Mesothelial cell of epicardium (in vitro differentiated cells): ENCODE measurements at regions not wholly inside any gene's neighbourhood (a gene's known extent, or its start where the extent isn't known, plus 50 kb on each side); places are given as distances from the start of the nearest gene placed in this dataset.
"Not testable (repeated sequence)": the region's sequence is repeated elsewhere in the genome, so short reads cannot be mapped to it uniquely, and the experiment has no call there.

Experiments used
- DNase-seq, 2 experiments: peaks; one replicate each; pipeline ENCODE4 v3.0.0; 2021; ENCODE audit warnings: low spot score in 2 of 2; ENCODE audit not compliant: unreplicated experiment in 2 of 2
- H3K27ac Mint-ChIP-seq: 2 replicates; pipeline ENCODE4 v1.8.0; 2021; ENCODE audit warnings: mixed read lengths
- H3K27me3 Mint-ChIP-seq: 2 replicates; pipeline ENCODE4 v1.8.0; 2021; ENCODE audit warnings: low read depth, mixed read lengths
- H3K36me3 Mint-ChIP-seq: 2 replicates; pipeline ENCODE4 v1.8.0; 2021; ENCODE audit warnings: mixed read lengths
- H3K4me1 Mint-ChIP-seq: 2 replicates; pipeline ENCODE4 v1.8.0; 2021; ENCODE audit warnings: mixed read lengths
- H3K4me3 Mint-ChIP-seq: 2 replicates; pipeline ENCODE4 v1.8.0; 2021; ENCODE audit warnings: mild to moderate bottlenecking, moderate library complexity, mixed read lengths
- H3K9me3 Mint-ChIP-seq: 2 replicates; pipeline ENCODE4 v1.8.0; 2021; ENCODE audit warnings: mixed read lengths

DNA sequence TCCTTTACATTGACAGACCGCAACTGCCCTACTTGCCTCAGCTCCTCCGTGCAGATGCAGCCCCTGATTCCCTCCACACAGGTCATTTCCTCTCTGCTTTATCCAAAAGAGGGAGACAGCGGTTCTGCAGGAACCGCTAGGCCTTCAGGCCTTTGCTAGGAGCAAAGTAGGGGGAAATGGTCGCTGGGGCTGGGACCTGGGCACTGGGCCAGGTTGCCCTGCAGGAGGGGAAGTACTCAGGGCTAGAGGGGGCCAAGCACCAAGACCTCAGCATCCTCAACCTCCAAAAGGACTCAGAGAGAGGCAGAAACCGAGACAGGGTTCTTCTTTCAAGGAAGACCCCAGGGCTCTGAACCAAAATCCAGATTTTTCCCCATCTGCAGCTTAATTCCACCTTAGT lies 160.4 kb upstream of the NOTCH2NLA start:
- H3K4me3 Mint-ChIP-seq, H3K36me3 Mint-ChIP-seq, DNase-seq, H3K4me1 Mint-ChIP-seq, H3K27ac Mint-ChIP-seq, H3K27me3 Mint-ChIP-seq, H3K9me3 Mint-ChIP-seq: not testable (repeated sequence)

DNA sequence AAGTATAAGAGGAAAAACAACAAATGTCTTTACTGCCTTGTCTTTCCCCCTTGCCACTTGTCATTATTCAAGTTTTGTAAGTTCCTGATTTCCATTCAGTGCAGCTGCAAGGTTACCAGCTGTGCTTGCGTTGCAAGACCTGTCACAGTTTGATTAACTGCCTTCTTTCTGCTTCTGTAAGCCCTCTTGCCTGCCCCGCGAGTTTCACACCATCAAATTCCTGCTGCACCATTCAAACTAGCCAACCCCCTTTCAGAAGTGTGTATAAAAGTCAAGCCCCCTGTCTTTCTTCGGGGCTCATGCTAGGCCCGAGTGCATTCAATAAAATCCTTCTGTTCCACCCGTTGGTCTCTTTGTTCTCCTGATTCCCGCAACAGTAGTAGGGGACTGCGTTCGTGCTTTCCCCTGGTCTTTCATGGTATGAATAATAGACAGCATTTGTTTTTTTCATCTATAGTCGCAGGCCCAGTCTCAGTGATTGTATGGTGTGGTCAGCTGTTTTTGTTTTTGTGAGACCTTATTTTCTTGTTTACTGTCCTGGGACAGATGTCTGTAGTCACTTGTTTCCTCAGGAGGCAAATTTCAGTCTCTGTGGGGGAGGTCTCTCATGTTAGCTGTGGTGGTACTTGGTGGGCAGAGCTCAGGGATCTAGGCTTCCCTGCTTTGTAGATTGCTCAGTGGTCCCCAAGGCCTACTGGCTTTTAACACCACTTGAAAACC lies 159.1 kb upstream of the NOTCH2NLA start:
- peak overlapping the region; percentile 100 for H3K27ac Mint-ChIP-seq
- DNase-seq, H3K9me3 Mint-ChIP-seq, H3K4me1 Mint-ChIP-seq, H3K27me3 Mint-ChIP-seq, H3K36me3 Mint-ChIP-seq: not testable (repeated sequence)
- peak overlapping the region; percentile 93 for H3K4me3 Mint-ChIP-seq

DNA sequence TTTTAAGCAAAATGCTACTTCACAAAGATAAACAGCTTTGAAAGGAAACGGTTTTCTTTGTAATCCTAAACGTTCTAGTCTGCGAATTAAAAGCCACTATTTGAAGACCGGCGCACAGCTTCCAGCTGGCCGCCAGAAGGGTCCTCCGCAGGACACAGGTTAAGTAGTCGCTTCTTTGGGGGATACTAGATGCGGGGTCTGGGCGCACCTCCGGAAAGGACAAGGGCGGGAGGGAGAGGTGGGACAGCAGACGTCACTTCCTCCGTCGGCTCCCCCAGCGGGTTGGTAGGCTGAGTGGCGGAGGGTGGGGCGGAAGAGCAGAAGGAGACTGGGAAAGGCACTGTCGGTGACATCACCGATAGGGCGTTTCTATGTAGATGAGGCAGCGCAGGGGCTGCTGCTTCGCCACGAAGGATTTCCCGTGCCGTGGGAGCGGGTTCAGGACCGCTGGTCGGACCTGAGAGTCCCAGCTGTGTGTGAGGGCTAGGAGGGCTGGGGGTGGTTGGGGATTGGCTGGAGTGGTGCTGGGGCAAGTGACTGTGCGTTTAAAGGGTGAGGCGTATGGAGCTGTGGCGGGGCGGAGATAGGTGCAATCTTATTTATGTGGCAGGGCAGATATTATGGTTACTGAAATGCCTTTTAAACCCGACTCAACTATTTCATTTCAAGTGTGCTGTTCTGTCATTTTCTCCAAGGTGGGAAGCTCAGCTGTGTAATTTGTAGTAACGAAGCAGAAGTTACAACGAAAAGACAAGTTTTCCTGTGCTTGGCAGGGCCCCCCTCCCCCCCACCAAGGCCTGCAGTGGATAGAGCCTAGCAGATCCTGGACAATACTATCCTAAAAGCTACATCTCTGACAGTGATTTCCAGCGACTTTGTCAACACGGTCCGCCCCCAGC lies 158.3 kb upstream of the NOTCH2NLA start:
- H3K27me3 Mint-ChIP-seq, H3K4me1 Mint-ChIP-seq, H3K36me3 Mint-ChIP-seq, H3K9me3 Mint-ChIP-seq: not testable (repeated sequence)
- H3K4me3 Mint-ChIP-seq, result peak overlapping the region; percentile 93
- peak; percentile 37 to 65 for DNase-seq
- H3K27ac Mint-ChIP-seq, result peak overlapping the region; percentile 100

DNA sequence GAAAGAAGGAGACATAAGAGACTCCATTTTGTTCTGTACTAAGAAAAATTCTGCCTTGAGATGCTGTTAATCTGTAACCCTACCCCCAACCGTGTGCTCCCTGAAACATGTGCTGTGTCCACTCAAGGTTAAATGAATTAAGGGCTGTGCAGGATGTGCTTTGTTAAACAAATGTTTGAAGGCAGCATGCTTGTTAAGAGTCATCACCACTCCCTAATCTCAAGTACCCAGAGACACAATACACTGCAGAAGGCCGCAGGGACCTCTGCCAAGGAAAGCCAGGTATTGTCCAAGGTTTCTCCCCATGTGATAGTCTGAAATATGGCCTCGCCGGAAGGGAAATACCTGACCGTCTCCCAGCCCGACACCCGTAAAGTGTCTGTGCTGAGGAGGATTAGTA lies 152.4 kb upstream of the NOTCH2NLA start:
- DNase-seq, H3K36me3 Mint-ChIP-seq, H3K27me3 Mint-ChIP-seq, H3K9me3 Mint-ChIP-seq: not testable (repeated sequence)
- Mint-ChIP-seq H3K4me3 (peak overlapping the region; percentile 13), H3K4me1 (peaks cover 13% of the 10 kb centered on the region), H3K27ac (peak overlapping the region; percentile 79)

DNA sequence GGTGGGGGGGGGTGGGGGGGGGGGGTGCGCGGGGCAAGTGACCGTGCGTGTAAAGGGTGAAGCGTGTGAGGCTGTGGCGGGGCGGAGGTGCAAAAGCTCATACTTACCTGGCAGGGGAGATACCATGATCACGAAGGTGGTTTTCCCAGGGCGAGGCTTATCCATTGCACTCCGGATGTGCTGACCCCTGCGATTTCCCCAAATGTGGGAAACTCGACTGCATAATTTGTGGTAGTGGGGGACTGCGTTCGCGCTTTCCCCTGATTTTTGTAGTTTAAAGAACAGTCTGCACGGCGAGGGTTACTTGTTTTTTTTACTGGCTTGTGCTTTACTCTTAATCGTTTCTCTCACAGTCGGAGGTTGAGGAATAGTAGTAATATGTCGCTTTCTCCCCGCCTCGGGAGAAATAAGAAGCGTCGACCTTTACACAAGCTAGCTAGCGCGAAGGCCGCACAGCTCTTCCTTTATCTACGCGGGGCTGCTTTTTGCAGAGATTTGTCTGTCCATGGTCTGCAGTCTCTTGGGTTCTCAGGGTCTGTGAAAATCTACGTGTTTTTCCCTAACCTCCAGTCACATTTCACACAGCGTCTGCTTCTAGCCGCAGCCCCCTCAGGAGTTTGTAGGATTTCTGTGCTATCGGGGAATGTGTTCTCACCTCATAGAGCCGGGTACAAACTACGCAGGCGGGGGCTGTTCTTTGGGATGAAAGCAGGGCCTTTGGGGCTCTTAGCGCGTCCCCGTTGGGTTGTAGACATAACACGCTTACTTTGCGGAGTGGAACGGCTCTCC lies 148.1 kb upstream of the NOTCH2NLA start:
- H3K27ac Mint-ChIP-seq, result peak overlapping the region; percentile 99
- H3K9me3 Mint-ChIP-seq, H3K36me3 Mint-ChIP-seq, H3K27me3 Mint-ChIP-seq: not testable (repeated sequence)
- H3K4me1 Mint-ChIP-seq, result peaks cover 17% of the 10 kb centered on the region
- DNase-seq, result peak; percentile 39 to 73
- peak overlapping the region; percentile 72 for H3K4me3 Mint-ChIP-seq

DNA sequence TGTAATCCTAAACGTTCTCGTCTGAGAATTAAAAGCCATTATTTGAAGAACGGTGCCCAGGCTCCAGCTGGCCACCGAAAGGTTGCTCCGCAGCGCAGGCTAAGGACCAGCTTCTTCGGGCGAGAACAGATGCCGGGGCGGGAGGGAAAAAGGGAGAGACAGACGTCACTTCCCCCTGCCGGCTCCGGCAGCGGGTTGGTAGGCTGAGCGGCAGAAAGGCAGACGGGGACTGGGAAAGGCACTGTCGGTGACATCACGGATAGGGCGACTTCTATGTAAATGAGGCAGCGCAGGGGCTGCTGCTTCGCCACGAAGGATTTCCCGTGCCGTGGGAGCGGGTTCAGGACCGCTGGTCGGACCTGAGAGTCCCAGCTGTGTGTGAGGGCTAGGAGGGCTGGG lies 147.5 kb upstream of the NOTCH2NLA start:
- Mint-ChIP-seq H3K27ac (peak overlapping the region; percentile 99), H3K4me1 (peaks cover 13% of the 10 kb centered on the region), H3K4me3 (peak overlapping the region; percentile 72)
- peak; percentile 51 to 83 for DNase-seq
- not testable (repeated sequence) for H3K9me3 Mint-ChIP-seq, H3K27me3 Mint-ChIP-seq, H3K36me3 Mint-ChIP-seq

DNA sequence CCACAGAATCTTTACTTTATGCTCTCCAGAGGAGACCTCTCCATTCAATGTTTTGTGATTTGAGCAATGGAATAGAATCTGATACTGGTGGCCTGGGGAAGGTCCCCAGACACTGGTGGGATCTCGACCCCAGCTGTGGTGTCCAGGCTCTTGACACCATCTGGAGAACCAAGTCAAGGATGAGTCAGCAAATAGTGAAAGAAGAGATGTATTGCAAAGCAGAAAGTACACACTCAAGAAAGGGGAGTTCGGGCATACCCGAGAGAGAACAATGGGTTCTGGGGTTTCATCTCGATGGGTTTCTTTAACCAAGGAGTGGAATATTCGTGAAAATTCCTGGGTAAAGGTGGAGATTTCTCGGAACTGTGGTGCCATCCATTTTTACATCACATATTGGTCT lies 146.3 kb upstream of the NOTCH2NLA start:
- H3K27me3 Mint-ChIP-seq, DNase-seq, H3K27ac Mint-ChIP-seq, H3K36me3 Mint-ChIP-seq, H3K9me3 Mint-ChIP-seq: not testable (repeated sequence)
- Mint-ChIP-seq H3K4me1 (peaks cover 11% of the 10 kb centered on the region), H3K4me3 (peak overlapping the region; percentile 32)

DNA sequence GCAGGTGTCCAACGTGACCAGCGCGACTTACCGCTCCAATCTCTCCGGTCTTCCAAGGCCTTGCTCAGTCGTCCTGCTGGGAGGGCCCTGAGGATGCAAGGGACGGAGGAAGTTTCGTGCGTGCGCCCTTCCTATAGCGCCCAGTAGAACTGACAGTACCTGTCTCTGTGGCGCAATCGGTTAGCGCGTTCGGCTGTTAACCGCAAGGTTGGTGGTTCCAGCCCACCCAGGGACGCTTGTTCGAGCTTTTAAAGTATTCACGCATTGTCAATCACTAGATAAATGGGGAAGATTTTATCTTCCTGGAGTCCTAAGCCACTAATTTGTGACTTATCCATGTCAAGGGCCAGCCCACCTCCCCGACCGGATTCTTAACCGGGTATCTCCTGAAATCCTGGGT lies 141.1 kb upstream of the NOTCH2NLA start:
- H3K9me3 Mint-ChIP-seq, H3K36me3 Mint-ChIP-seq, H3K27me3 Mint-ChIP-seq, H3K4me1 Mint-ChIP-seq: not testable (repeated sequence)
- peak overlapping the region; percentile 75 for H3K4me3 Mint-ChIP-seq
- peak in 1 of 2 experiments; percentile 56 for DNase-seq
- peak overlapping the region; percentile 83 for H3K27ac Mint-ChIP-seq

DNA sequence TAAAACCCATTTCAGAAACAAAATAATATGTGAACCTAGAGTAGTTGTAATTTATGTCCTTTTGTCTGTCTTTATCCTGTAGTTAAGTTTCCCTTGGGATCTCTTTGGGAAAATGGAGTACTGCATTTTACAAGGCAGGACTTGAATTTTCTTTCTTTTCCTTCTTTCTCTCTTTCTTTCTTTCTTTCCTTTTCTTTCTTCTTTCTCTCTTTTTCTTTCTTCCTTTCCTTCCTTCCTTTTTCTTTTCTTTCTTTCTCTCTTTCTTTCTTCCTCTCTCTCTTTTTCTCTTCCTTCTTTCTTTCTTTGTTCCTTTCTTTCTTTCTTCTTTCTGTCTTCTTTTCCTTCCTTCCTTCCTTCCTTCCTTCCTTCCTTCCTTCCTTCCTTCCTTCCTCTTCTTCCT lies 126.6 kb upstream of the NOTCH2NLA start:
- not testable (repeated sequence) for H3K27me3 Mint-ChIP-seq, H3K4me1 Mint-ChIP-seq, H3K9me3 Mint-ChIP-seq, H3K36me3 Mint-ChIP-seq, DNase-seq, H3K27ac Mint-ChIP-seq, H3K4me3 Mint-ChIP-seq

DNA sequence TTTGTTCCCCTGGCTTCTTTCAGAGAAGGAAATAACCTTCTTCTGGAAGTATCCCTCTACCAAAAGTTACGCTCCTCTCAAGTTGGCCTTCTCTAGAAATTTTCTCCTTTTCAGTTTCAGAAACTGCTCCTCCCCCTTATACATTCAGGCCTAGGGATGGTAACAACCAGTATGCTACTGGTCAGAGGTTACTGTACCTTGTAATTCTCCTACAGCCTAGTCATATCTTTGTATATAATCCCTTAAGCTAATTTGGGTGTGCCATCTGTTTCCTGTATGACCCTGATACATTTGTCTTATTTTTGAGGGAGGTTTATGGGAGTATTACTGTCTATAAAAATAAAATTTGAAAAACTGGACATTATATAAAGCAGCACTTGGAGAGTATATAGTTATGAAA lies 98.0 kb upstream of the NOTCH2NLA start:
- H3K9me3 Mint-ChIP-seq, H3K4me3 Mint-ChIP-seq, H3K4me1 Mint-ChIP-seq, H3K27me3 Mint-ChIP-seq, H3K27ac Mint-ChIP-seq, DNase-seq, H3K36me3 Mint-ChIP-seq: not testable (repeated sequence)

DNA sequence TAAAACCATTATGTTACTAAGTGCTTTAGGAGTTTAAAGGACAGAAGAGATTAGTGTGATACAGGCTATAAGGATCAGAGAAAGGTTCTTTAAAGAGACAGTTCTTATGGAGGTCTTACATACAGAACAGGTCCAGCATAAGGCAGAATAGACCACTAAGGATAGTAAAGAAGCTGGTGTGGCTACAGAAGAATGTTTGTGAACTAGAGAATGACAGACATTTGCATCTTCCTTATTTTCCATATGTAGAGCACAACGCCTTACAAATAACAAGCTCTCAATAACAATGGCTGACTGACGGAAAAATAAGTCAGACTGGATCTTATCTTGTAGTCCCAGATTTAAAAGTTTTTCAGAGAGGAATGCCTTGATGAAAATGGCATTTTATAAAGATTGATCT lies 95.6 kb upstream of the NOTCH2NLA start:
- not testable (repeated sequence) for DNase-seq, H3K9me3 Mint-ChIP-seq, H3K4me3 Mint-ChIP-seq, H3K4me1 Mint-ChIP-seq, H3K27ac Mint-ChIP-seq, H3K27me3 Mint-ChIP-seq, H3K36me3 Mint-ChIP-seq

DNA sequence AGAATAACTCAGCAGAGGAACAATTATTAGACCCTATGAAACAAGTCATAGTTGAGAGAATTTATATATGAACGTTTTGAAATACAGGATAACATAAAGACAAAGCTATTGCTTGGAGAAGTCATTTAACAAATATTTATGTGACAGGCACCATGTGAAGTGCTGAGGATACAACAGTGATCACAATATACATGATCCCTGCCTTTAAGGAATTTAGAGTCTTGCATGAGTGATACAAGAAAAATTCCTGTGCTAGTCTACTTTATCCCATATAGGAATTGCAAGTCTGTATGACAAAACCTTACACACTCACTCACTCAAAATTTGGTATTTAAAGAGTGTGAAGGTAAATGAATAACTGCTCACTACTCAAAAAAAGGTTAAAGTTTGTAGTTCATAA lies 94.5 kb upstream of the NOTCH2NLA start:
- not testable (repeated sequence) for H3K4me1 Mint-ChIP-seq, H3K9me3 Mint-ChIP-seq, H3K36me3 Mint-ChIP-seq, H3K27ac Mint-ChIP-seq, DNase-seq, H3K27me3 Mint-ChIP-seq, H3K4me3 Mint-ChIP-seq

DNA sequence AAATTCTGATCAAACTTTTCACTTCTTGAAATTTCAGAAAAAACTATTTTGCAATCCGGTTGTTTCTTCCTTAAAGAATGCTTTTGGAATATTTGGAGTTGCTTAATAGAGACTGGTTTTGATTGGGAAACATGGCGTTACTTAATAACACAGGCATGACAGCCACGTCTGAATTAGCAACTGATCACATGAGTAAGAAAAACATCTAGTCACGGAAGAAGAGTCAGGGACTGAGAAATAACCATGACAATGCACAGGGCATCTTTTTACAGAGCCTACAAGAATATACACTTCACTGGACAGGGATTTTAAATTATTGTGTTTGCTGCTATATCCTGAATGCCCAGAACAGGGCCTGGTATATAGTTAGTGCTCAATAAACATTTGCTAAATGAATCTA lies 94.1 kb upstream of the NOTCH2NLA start:
- not testable (repeated sequence) for H3K36me3 Mint-ChIP-seq, H3K4me3 Mint-ChIP-seq, H3K27me3 Mint-ChIP-seq, DNase-seq, H3K4me1 Mint-ChIP-seq, H3K27ac Mint-ChIP-seq, H3K9me3 Mint-ChIP-seq

DNA sequence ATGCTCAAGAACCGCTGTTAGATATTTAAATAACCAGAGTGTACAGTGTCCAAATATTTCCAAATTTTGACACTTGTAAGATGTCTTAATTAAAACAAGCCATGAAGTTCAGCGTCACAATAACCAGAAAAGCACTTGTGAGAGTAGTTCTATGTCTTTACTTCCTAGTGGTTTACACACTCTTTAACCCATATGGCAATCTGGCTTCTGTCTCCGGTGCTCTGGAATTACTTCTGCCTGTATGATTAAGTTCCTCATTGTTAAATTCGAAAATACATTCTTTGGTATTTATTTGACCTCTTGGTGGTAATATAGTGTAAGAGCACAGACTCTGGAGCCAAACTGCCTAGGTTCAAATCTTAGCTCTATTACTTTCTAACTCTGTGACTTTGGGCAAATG lies 89.9 kb upstream of the NOTCH2NLA start:
- not testable (repeated sequence) for DNase-seq, H3K27me3 Mint-ChIP-seq, H3K4me1 Mint-ChIP-seq, H3K9me3 Mint-ChIP-seq, H3K4me3 Mint-ChIP-seq, H3K36me3 Mint-ChIP-seq, H3K27ac Mint-ChIP-seq
